ENCODE measurements at regions not wholly inside any gene's neighbourhood (a gene's known extent, or its start where the extent isn't known, plus 50 kb on each side); places are given as distances from the start of the nearest gene placed in this dataset.

- 69 to 83% (median 78%) methylated on average over 4 of the region's 4 CpGs for WGBS, 5 donors
- H3K9me3 ChIP-seq, result no peaks in the 10 kb centered on the region
Measured at GRCh38 chr6:14789996-14790395, 455.9 kb upstream of the JARID2 start.

GRCh38 chr6:14790976-14791375 is 454.9 kb upstream of the JARID2 start:
- peaks cover 0 to 12% (median 0%) of the 10 kb centered on the region in 4 donors for H3K4me1 ChIP-seq
- no peak overlapping the region for H3K27ac ChIP-seq
- intact Hi-C loops (cut with DNase I; ENCODE audit: low total_unique reads), result no loop called here
- H3K27me3 ChIP-seq, result no peaks in the 10 kb centered on the region
- TF ChIP-seq, protein P1, sequence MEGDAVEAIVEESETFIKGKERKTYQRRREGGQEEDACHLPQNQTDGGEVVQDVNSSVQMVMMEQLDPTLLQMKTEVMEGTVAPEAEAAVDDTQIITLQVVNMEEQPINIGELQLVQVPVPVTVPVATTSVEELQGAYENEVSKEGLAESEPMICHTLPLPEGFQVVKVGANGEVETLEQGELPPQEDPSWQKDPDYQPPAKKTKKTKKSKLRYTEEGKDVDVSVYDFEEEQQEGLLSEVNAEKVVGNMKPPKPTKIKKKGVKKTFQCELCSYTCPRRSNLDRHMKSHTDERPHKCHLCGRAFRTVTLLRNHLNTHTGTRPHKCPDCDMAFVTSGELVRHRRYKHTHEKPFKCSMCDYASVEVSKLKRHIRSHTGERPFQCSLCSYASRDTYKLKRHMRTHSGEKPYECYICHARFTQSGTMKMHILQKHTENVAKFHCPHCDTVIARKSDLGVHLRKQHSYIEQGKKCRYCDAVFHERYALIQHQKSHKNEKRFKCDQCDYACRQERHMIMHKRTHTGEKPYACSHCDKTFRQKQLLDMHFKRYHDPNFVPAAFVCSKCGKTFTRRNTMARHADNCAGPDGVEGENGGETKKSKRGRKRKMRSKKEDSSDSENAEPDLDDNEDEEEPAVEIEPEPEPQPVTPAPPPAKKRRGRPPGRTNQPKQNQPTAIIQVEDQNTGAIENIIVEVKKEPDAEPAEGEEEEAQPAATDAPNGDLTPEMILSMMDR (IDR thresholded peaks at IDR 0.05), result no peak
- TF ChIP-seq EP300 (IDR thresholded peaks at IDR 0.05), result no peak
- no peak for DNase-seq
- H3K36me3 ChIP-seq, result no peaks in the 10 kb centered on the region
- H3K9me3 ChIP-seq, result no peaks in the 10 kb centered on the region
- WGBS, 5 donors, result 70 to 79% (median 77%) methylated on average over 1 of the region's 1 CpG
- no peak overlapping the region for H3K4me3 ChIP-seq

More at GRCh38 chr6:14789996-14790395, 455.9 kb upstream of the JARID2 start:
- H3K4me1 ChIP-seq, result peaks cover 0 to 12% (median 0%) of the 10 kb centered on the region in 4 donors
- H3K4me3 ChIP-seq, result no peak overlapping the region
- TF ChIP-seq POLR2A (IDR thresholded peaks at IDR 0.05) (no peak), EP300 (IDR thresholded peaks at IDR 0.05) (no peak), POLR2AphosphoS5 (IDR thresholded peaks at IDR 0.05) (no peak)
- TF ChIP-seq, protein P1 (IDR thresholded peaks at IDR 0.05), result no peak
- no peaks in the 10 kb centered on the region for H3K27me3 ChIP-seq
- no peak for DNase-seq
- intact Hi-C loops (cut with DNase I; ENCODE audit: low total_unique reads), result no loop called here
- H3K27ac ChIP-seq, result no peak overlapping the region
- H3K36me3 ChIP-seq, result no peaks in the 10 kb centered on the region

GRCh38 chr6:14791526-14791925 is 454.3 kb upstream of the JARID2 start:
- no peaks in the 10 kb centered on the region for H3K27me3 ChIP-seq
- DNase-seq, result no peak
- H3K4me1 ChIP-seq, result peaks cover 0 to 12% (median 0%) of the 10 kb centered on the region in 4 donors
- no peak overlapping the region for H3K4me3 ChIP-seq
- intact Hi-C loops (cut with DNase I; ENCODE audit: low total_unique reads), result no loop called here
- no peak overlapping the region for H3K27ac ChIP-seq
- H3K36me3 ChIP-seq, result no peaks in the 10 kb centered on the region
- no peaks in the 10 kb centered on the region for H3K9me3 ChIP-seq
- WGBS, 5 donors, result 43 to 55% (median 50%) methylated on average over 2 of the region's 2 CpGs
- TF ChIP-seq POLR2A (IDR thresholded peaks at IDR 0.05), result no peak
- TF ChIP-seq, protein P1 (IDR thresholded peaks at IDR 0.05), result no peak
- TF ChIP-seq EP300 (IDR thresholded peaks at IDR 0.05), result no peak
- no peak for TF ChIP-seq POLR2AphosphoS5 (IDR thresholded peaks at IDR 0.05)

DNA sequence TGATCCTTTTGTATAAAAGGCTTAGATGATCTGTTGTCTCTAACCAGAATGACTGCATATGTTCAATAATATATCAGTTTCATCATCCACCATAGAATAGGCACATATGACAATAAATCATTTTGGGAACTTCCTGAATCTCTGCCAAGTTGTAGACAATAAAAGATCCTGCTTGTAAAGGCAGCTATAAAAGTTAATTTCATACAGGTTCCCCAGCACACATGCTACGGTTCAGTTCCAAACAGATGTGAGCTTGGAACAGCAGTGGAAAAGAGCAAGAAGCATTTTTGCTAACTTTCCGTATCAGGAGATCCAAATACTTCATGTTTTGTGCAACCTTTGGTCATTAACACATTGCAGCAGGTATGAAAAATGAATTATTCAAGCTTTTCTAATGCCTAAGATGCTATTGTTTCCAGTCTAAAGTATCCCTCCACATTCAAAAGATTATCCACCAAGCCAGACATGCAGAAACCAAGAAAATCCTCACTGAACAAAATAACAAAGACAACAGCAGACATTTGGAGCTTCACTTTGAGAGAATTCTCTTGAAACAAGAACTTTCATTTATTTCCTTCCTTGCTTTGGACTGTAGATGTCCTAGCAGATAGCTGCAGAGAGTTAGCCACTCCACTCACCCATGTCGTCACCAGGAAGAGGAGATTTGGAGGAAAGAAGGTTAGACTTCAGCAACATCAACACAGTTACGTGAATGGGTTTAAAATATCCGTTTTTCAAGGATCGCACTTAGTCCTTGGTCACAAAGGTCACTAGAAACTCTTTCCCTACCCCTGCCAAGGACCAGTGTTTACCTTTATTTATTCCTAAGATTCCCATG is 453.5 kb upstream of the JARID2 start:
- no peaks in the 10 kb centered on the region for H3K9me3 ChIP-seq
- TF ChIP-seq POLR2AphosphoS5 (IDR thresholded peaks at IDR 0.05) (no peak), POLR2A (IDR thresholded peaks at IDR 0.05) (no peak), EP300 (IDR thresholded peaks at IDR 0.05) (no peak)
- TF ChIP-seq, protein P1 (IDR thresholded peaks at IDR 0.05), result no peak
- intact Hi-C loops (cut with DNase I; ENCODE audit: low total_unique reads), result no loop called here
- no peak overlapping the region for H3K27ac ChIP-seq
- no peaks in the 10 kb centered on the region for H3K27me3 ChIP-seq
- WGBS, 5 donors, result 68 to 83% (median 83%) methylated on average over 6 of the region's 6 CpGs
- H3K36me3 ChIP-seq, result no peaks in the 10 kb centered on the region
- peaks cover 0 to 12% (median 0%) of the 10 kb centered on the region in 4 donors for H3K4me1 ChIP-seq
- DNase-seq, result no peak
- H3K4me3 ChIP-seq, result no peak overlapping the region
